HepG2 (cell line): ENCODE measurements at regions not wholly inside any gene's neighbourhood (a gene's known extent, or its start where the extent isn't known, plus 50 kb on each side); places are given as distances from the start of the nearest gene placed in this dataset.

ENCODE experiments used
- ATAC-seq: fragments of 200-7000 bp; cut with Tn5 transposase; 3 replicates; pipeline ENCODE4 v1.9.1; 2020; ENCODE audit warnings: mild to moderate bottlenecking, moderate library complexity
- BruUV-seq: library from RNA; stranded (reverse); fragments of 400-500 nt; replicated peaks from 2 replicates; lab custom pipeline; 2021; lab: Mats Ljungman, UMichigan
- CTCF ChIA-PET: fragments of 300-600 bp; formaldehyde crosslinking; extraction: SDS; loops from one replicate; lab custom pipeline; 2021; ENCODE audit warnings: low total read pairs, inconsistent platforms, low intra/inter-chr PET ratio; lab: Yijun Ruan, JAX
- POLR2A ChIA-PET: fragments of 350-600 bp; sonication (Branson Sonifier 250); formaldehyde crosslinking; loops from one replicate; lab custom pipeline; 2020; ENCODE audit warnings: antibody characterized with exemption, inconsistent platforms; lab: Yijun Ruan, JAX
- DNase-seq: peaks from one replicate; pipeline ENCODE4 v3.0.0-alpha.2; 2015; ENCODE audit warnings: low spot score
- FAIRE-seq: peaks from 3 replicates; lab custom pipeline; 2011; peaks lifted over from hg19 to GRCh38; lab: Jason Lieb, UNC
- H2AFZ ChIP-seq: one replicate; pipeline ENCODE4 v1.6.1; 2011; ENCODE audit warnings: low read length, inconsistent platforms
- H3K27ac ChIP-seq: fragments of 300-600 bp; 3 replicates; pipeline ENCODE4 v1.8.0; 2011; ENCODE audit warnings: mixed run types, mild to moderate bottlenecking, mixed read lengths, low read length, inconsistent platforms; ENCODE audit not compliant: insufficient read depth; ENCODE audit errors: extremely low read length
- H3K27me3 ChIP-seq, 2 experiments: fragments of 200-600 bp in 1 of 2; 2 replicates in 1 of 2; 3 replicates in 1 of 2; pipeline versions ENCODE4 v1.6.0 to v1.8.0; 2011; ENCODE audit warnings: low read length in 2 of 2, mild to moderate bottlenecking in 2 of 2, moderate library complexity in 2 of 2, inconsistent platforms in 1 of 2; ENCODE audit not compliant: insufficient read depth in 2 of 2, control insufficient read depth in 1 of 2
- H3K36me3 ChIP-seq, 2 experiments: fragments of 200-600 bp in 1 of 2; replicated peaks in 1 of 2; 2 replicates in 1 of 2; 3 replicates in 1 of 2; pipeline versions ENCODE4 v1.5.1 to v1.8.0; 2011; ENCODE audit warnings: low read length in 2 of 2, inconsistent platforms in 1 of 2; ENCODE audit not compliant: insufficient read depth in 2 of 2, control insufficient read depth in 1 of 2
- H3K4me1 ChIP-seq: 2 replicates; pipeline ENCODE4 v1.5.1; 2012; ENCODE audit warnings: low read length, inconsistent platforms; ENCODE audit not compliant: insufficient read depth
- H3K4me2 ChIP-seq: 2 replicates; pipeline ENCODE4 v1.6.0; 2011; ENCODE audit warnings: low read depth, low read length, inconsistent platforms
- H3K4me3 ChIP-seq, 3 experiments: fragments of 200-600 bp in 1 of 3; sonication (generic), shearing (Covaris generic) in 1 of 3; replicated peaks in 1 of 3; 2 replicates each; pipeline ENCODE4 v1.5.1; 2011 to 2016; ENCODE audit warnings: low read length in 3 of 3, inconsistent platforms in 2 of 3, low read depth in 2 of 3, mild to moderate bottlenecking in 2 of 3, control low read depth in 1 of 3, mixed read lengths in 1 of 3; ENCODE audit not compliant: insufficient read depth in 1 of 3
- H3K79me2 ChIP-seq: one replicate; pipeline ENCODE4 v1.6.1; 2011; ENCODE audit warnings: low read length, inconsistent platforms; ENCODE audit not compliant: insufficient read depth
- H3K9ac ChIP-seq: 2 replicates; pipeline ENCODE4 v1.6.0; 2011; ENCODE audit warnings: mild to moderate bottlenecking, low read depth, low read length, inconsistent platforms; ENCODE audit not compliant: insufficient read depth
- H3K9me3 ChIP-seq: 2 replicates; pipeline ENCODE4 v1.5.1; 2012; ENCODE audit warnings: mild to moderate bottlenecking, low read length
- H4K20me1 ChIP-seq: 2 replicates; pipeline ENCODE4 v1.6.0; 2011; ENCODE audit warnings: inconsistent platforms, mild to moderate bottlenecking, low read length, moderate library complexity; ENCODE audit not compliant: insufficient read depth
- RCOR2 ChIP-seq: IDR thresholded peaks from 2 replicates; pipeline ENCODE4 v1.6.1; 2016; ENCODE audit warnings: missing biosample characterization, missing genetic modification reagents
- REXO4 ChIP-seq: sonication (generic); formaldehyde crosslinking; IDR thresholded peaks from 2 replicates; pipeline ENCODE4 v1.8.0; 2022; ENCODE audit warnings: missing genetic modification reagents, mild to moderate bottlenecking, borderline replicate concordance
- SUZ12 ChIP-seq: fragments of 150-350 bp; IDR thresholded peaks from 2 replicates; pipeline ENCODE4 v1.6.1; 2014; ENCODE audit warnings: low read depth, low read length
- ZHX1 ChIP-seq: sonication (generic); formaldehyde crosslinking; IDR thresholded peaks from 2 replicates; pipeline ENCODE4 v1.8.1; 2022; ENCODE audit warnings: low read depth, mild to moderate bottlenecking, missing genetic modification reagents
- ZNF800 ChIP-seq: sonication (generic); formaldehyde crosslinking; IDR thresholded peaks from 2 replicates; pipeline ENCODE4 v1.4.0; 2020; ENCODE audit warnings: missing genetic modification reagents
- WGBS: methylation state at CpG from one replicate; pipeline ENCODE4 v1.1.6; 2017; ENCODE audit warnings: low lambda C conversion rate; 5-methylcytosine and 5-hydroxymethylcytosine counted together
- in situ Hi-C: cut with HindIII; loops from 2 replicates; pipeline ENCODE4 v1.10.0; 2017; ENCODE audit warnings: low pct_unique_long_range_greater_than_20kb; ENCODE audit not compliant: extremely low pct_ligation_motif_present
- intact Hi-C: fragments of 100-400 bp; cut with micrococcal nuclease; formaldehyde crosslinking; loops from one replicate; pipeline ENCODE4 v1.10.0; 2022; ENCODE audit not compliant: unreplicated experiment

- WGBS = 2% methylated on average over 3 of the region's 3 CpGs
- no peak overlapping the region for H3K4me3 ChIP-seq
Measured at GRCh38 chr7:19522486-19522885, 186.4 kb downstream of the POLR1F start.

More at GRCh38 chr7:19522486-19522885, 186.4 kb downstream of the POLR1F start:
- FAIRE-seq (no peak), ATAC-seq (no peak), DNase-seq (no peak)
- Histone ChIP-seq H4K20me1 (no peaks in the 10 kb centered on the region), H3K36me3 (no peaks in the 10 kb centered on the region), H2AFZ (no peak overlapping the region), H3K4me1 (no peaks in the 10 kb centered on the region), H3K9me3 (peaks cover 82% of the 10 kb centered on the region), H3K79me2 (no peaks in the 10 kb centered on the region), H3K9ac (no peak overlapping the region), H3K4me2 (no peak overlapping the region), H3K27ac (no peak overlapping the region), H3K27me3 (no peaks in the 10 kb centered on the region)
- in situ Hi-C loops (no loop called here), intact Hi-C loops (no loop called here)
- CTCF ChIA-PET = no interaction called here
- no TSS peak for BruUV-seq
- POLR2A ChIA-PET = no interaction called here
- TF ChIP-seq ZHX1 (no peak), REXO4 (CRISPR knock-in tag) (no peak), ZNF800 (CRISPR knock-in tag) (no peak), SUZ12 (no peak), RCOR2 (CRISPR knock-in tag) (no peak)
